Erythroblast (primary cell): ENCODE measurements at regions not wholly inside any gene's neighbourhood (a gene's known extent, or its start where the extent isn't known, plus 50 kb on each side); places are given as distances from the start of the nearest gene placed in this dataset.

Experiments
- GATA1 ChIP-seq: IDR thresholded peaks from 2 replicates; pipeline ENCODE4 v1.6.1; 2011; ENCODE audit warnings: low read depth, mild to moderate bottlenecking, control low read depth, low read length, moderate library complexity
- POLR2A ChIP-seq: IDR thresholded peaks from 2 replicates; pipeline ENCODE4 v1.6.1; 2011; ENCODE audit warnings: mild to moderate bottlenecking, low read length

GRCh38 chr18:40017021-40017420, 1938.0 kb upstream of the PIK3C3 start:
- TF ChIP-seq POLR2A (no peak), GATA1 (no peak)
